Tibial nerve (tissue), 3 donors: ENCODE measurements at regions not wholly inside any gene's neighbourhood (a gene's known extent, or its start where the extent isn't known, plus 50 kb on each side); places are given as distances from the start of the nearest gene placed in this dataset.

Experiments used
- POLR2A ChIP-seq, 2 donors: fragments of 450-650 bp; IDR thresholded peaks; one replicate each; pipeline ENCODE4 v1.6.1; 2017; ENCODE audit warnings: antibody characterized with exemption in 2 of 2, mild to moderate bottlenecking in 2 of 2, moderate library complexity in 2 of 2
- TF ChIP-seq, protein P1 (sequence below), 5 experiments: fragments of 200-600 bp in 3 of 5; fragments of 450-650 bp in 2 of 5; sonication (generic) in 3 of 5; IDR thresholded peaks; one replicate each; pipeline ENCODE4 v1.5.1; 2016 to 2019; ENCODE audit warnings: antibody characterized with exemption in 5 of 5, mild to moderate bottlenecking in 3 of 5, moderate library complexity in 2 of 5

DNA sequence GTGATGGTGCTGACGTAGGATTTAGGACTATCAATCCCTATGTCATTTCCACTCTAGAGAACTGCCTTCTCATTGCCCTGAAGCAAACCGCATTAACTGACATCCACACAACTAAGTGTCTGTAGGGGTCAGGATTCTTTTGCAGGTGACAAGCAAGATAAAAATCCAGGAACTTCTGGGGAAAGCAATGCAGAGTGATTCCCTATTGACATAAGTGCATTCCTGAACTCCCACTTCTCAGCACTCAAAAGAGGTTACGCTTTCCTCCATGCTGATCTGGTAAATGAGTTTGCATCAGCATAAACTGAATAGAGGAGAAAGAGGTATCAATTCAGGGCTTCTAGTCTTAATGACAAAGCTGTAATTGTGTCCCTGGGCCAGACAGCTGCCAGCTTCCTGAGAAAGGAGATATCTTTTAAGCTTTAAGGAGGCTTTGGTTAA, 224.6 kb upstream of the ISX start:
- TF ChIP-seq, protein P1, sequence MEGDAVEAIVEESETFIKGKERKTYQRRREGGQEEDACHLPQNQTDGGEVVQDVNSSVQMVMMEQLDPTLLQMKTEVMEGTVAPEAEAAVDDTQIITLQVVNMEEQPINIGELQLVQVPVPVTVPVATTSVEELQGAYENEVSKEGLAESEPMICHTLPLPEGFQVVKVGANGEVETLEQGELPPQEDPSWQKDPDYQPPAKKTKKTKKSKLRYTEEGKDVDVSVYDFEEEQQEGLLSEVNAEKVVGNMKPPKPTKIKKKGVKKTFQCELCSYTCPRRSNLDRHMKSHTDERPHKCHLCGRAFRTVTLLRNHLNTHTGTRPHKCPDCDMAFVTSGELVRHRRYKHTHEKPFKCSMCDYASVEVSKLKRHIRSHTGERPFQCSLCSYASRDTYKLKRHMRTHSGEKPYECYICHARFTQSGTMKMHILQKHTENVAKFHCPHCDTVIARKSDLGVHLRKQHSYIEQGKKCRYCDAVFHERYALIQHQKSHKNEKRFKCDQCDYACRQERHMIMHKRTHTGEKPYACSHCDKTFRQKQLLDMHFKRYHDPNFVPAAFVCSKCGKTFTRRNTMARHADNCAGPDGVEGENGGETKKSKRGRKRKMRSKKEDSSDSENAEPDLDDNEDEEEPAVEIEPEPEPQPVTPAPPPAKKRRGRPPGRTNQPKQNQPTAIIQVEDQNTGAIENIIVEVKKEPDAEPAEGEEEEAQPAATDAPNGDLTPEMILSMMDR (IDR thresholded peaks at IDR 0.05): no peak
- TF ChIP-seq POLR2A (IDR thresholded peaks at IDR 0.05): no peak
